Body of pancreas (tissue), 4 donors: ENCODE measurements at regions not wholly inside any gene's neighbourhood (a gene's known extent, or its start where the extent isn't known, plus 50 kb on each side); places are given as distances from the start of the nearest gene placed in this dataset.

Experiments used
- ATAC-seq: fragments of 150-250 bp; one replicate; pipeline ENCODE4 v1.9.1; 2016
- DNase-seq, 4 donors: peaks; one replicate each; pipeline ENCODE4 v3.0.0-alpha.2; 2019
- H3K27ac ChIP-seq, 4 donors: fragments of 200-600 bp; sonication (generic); 1 replicate in 3 of 4; 2 replicates in 1 of 4; pipeline versions ENCODE4 v1.5.1 to v1.6.1; 2016 to 2019; ENCODE audit warnings: mild to moderate bottlenecking in 1 of 4, mixed read lengths in 1 of 4, moderate library complexity in 1 of 4
- H3K27me3 ChIP-seq, 2 donors: fragments of 200-600 bp; sonication (generic); one replicate each; pipeline ENCODE4 v1.6.0; 2016; ENCODE audit warnings: mild to moderate bottlenecking in 1 of 2
- H3K36me3 ChIP-seq, 2 donors: fragments of 200-600 bp; sonication (generic); replicated peaks in 1 of 2; 2 replicates each; pipeline ENCODE4 v1.5.1; 2016; ENCODE audit warnings: low read depth in 2 of 2; ENCODE audit not compliant: insufficient read depth in 1 of 2
- H3K4me1 ChIP-seq: fragments of 200-600 bp; sonication (generic); one replicate; pipeline ENCODE4 v1.6.0; 2016
- H3K4me3 ChIP-seq, 2 donors: fragments of 200-600 bp; sonication (generic); 1 replicate in 1 of 2; 2 replicates in 1 of 2; pipeline ENCODE4 v1.5.1; 2016 to 2019
- H3K9me3 ChIP-seq, 3 donors: fragments of 200-600 bp; sonication (generic); 1 replicate in 2 of 3; 2 replicates in 1 of 3; pipeline ENCODE4 v1.5.1; 2016
- CTCF ChIP-seq, 7 experiments: fragments of 450-650 bp in 4 of 7; fragments of 200-600 bp in 3 of 7; sonication (generic) in 3 of 7; IDR thresholded peaks; one replicate each; pipeline ENCODE4 v1.5.1; 2016 to 2019; ENCODE audit warnings: antibody characterized with exemption in 7 of 7
- POLR2A ChIP-seq, 3 donors: fragments of 450-650 bp; IDR thresholded peaks; one replicate each; pipeline ENCODE4 v1.6.1; 2016; ENCODE audit warnings: antibody characterized with exemption in 3 of 3, mild to moderate bottlenecking in 2 of 3
- WGBS, 2 donors: methylation state at CpG; one replicate each; pipeline ENCODE4 v1.1.5; 2017; 5-methylcytosine and 5-hydroxymethylcytosine counted together
- intact Hi-C: fragments of 100-400 bp; cut with DNase I; formaldehyde crosslinking; loops from one replicate; pipeline ENCODE4 v1.15.1; 2023

GRCh38 chr6:110529907-110530306 is 53.5 kb upstream of the SLC22A16 start:
- no peaks in the 10 kb centered on the region for H3K27me3 ChIP-seq
- H3K27ac ChIP-seq, result no peak overlapping the region
- no peaks in the 10 kb centered on the region for H3K4me1 ChIP-seq
- DNase-seq (no peak), ATAC-seq (no peak)
- intact Hi-C loops, result loop anchor here (5.0 kb wide), 1 partner anchor 417 kb away; no protein-coding TSS in a partner anchor
- no peaks in the 10 kb centered on the region for H3K9me3 ChIP-seq
- no peaks in the 10 kb centered on the region for H3K36me3 ChIP-seq
- WGBS, 2 donors, result 49 to 81% methylated on average over 3 of the region's 3 CpGs
- TF ChIP-seq POLR2A (IDR thresholded peaks at IDR 0.05) (no peak), CTCF (IDR thresholded peaks at IDR 0.05) (no peak)
- H3K4me3 ChIP-seq, result no peak overlapping the region

DNA sequence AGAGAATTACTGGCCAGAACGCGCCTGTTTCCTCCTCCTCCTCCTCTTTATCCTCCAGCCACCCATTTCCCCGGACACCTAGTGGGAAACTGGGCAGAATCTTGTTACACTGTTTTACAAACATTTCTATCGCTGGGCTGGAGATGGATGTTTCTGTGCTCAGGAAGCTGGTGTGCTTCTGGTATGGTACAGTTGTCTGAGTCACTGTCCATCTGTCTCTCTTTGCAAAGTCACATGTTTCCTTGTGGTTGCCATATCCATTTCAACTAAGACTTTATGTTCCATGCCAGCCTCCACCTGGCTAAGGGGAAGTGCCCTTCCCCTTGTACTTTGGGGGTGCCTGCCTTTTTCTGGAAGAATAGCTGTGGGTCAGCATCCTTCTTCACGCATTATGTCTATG is 52.9 kb upstream of the SLC22A16 start:
- no peak for TF ChIP-seq POLR2A (IDR thresholded peaks at IDR 0.05)
- no peaks in the 10 kb centered on the region for H3K27me3 ChIP-seq
- no peak overlapping the region for H3K27ac ChIP-seq
- 54 to 74% methylated on average over 5 of the region's 5 CpGs for WGBS, 2 donors
- ATAC-seq, result no peak
- no peak overlapping the region for H3K4me3 ChIP-seq
- H3K4me1 ChIP-seq, result no peaks in the 10 kb centered on the region
- no peak for DNase-seq
- H3K9me3 ChIP-seq, result no peaks in the 10 kb centered on the region
- no peaks in the 10 kb centered on the region for H3K36me3 ChIP-seq
- intact Hi-C loops, result no loop called here

DNA sequence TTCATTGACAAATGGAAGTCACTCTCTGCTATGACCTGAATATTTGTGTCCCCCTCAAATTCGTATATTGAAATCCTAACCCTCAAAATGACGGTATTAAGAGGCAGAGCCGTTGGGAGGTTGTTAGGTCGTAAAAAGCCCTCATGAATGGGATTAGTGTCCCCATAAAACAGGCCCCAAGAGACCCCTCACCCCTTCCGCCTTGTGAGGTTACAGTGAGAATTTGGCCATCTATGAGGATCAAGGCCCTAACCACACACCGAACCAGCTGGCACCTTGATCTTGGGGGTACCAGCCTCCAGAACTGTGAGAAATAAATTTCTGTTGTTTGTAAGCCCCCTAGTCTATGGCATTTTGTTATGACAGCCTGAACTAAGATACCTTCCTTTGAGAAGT is 52.5 kb upstream of the SLC22A16 start:
- Histone ChIP-seq H3K36me3 (no peaks in the 10 kb centered on the region), H3K4me3 (no peak overlapping the region), H3K9me3 (no peaks in the 10 kb centered on the region), H3K4me1 (no peaks in the 10 kb centered on the region), H3K27ac (no peak overlapping the region), H3K27me3 (no peaks in the 10 kb centered on the region)
- intact Hi-C loops, result no loop called here
- no peak for DNase-seq
- 84 to 97% methylated on average over 6 of the region's 6 CpGs for WGBS, 2 donors
- TF ChIP-seq CTCF (IDR thresholded peaks at IDR 0.05), result no peak
- no peak for TF ChIP-seq POLR2A (IDR thresholded peaks at IDR 0.05)
- ATAC-seq, result no peak

DNA sequence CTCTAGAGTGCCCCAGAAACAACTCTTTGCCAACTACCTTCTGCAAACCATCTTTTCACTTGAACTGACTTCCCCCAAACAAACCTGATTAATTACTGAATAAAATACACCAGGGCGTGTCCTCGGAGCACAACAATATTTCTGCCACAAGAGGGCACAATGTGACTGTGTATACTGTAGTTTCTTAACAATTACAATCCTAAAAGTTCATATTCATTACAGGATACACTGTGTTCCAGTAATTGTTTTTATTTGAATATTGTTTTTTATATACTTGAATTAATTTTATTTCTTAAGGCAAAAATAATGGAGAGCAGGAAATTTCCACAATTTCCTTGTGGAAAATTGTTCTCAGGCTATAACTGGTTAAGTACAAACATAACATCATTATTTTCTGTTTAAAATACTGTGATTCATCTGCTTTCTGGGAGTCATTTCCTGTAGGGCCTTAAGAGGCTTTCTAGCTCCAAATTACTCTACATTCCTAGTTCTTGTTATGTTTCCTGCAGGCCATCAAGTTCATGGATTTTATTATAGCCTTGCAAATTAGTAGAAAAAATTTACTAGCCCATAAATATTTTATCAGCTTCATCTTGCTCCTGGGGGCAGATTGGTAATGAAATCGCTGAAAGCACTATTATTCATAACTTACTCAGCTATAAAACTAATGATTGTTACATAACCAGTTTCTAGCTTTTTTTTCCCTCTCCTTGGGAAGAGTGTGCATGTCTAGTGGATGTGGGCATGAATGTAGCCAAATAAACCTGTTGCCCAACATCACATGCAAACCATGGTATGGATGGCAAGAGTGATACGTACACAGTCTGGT is 51.9 kb upstream of the SLC22A16 start:
- 11 to 19% methylated on average over 4 of the region's 4 CpGs for WGBS, 2 donors
- intact Hi-C loops, result no loop called here
- peak; percentile 63 for ATAC-seq

GRCh38 chr6:110527516-110527915 is 51.1 kb upstream of the SLC22A16 start:
- H3K4me1 ChIP-seq, result no peaks in the 10 kb centered on the region
- intact Hi-C loops, result no loop called here
- no peak overlapping the region for H3K27ac ChIP-seq
- H3K9me3 ChIP-seq, result no peaks in the 10 kb centered on the region
- 53 to 58% methylated on average over 4 of the region's 4 CpGs for WGBS, 2 donors
- no peak for ATAC-seq
- H3K4me3 ChIP-seq, result no peak overlapping the region
- no peak for TF ChIP-seq CTCF (IDR thresholded peaks at IDR 0.05)
- no peaks in the 10 kb centered on the region for H3K27me3 ChIP-seq
- no peak for DNase-seq
- H3K36me3 ChIP-seq, result no peaks in the 10 kb centered on the region

More for the DNA sequence above, 51.9 kb upstream of the SLC22A16 start:
- Histone ChIP-seq H3K4me3 (no peak overlapping the region), H3K27ac (no peak overlapping the region), H3K27me3 (no peaks in the 10 kb centered on the region), H3K9me3 (no peaks in the 10 kb centered on the region), H3K36me3 (no peaks in the 10 kb centered on the region), H3K4me1 (no peaks in the 10 kb centered on the region)
- DNase-seq, result peak; percentile 49 to 67 (median 60)
- TF ChIP-seq CTCF (IDR thresholded peaks at IDR 0.05) (peak; percentile 52 to 91 (median 82)), POLR2A (IDR thresholded peaks at IDR 0.05) (no peak)
